ENCODE measurements at regions not wholly inside any gene's neighbourhood (a gene's known extent, or its start where the extent isn't known, plus 50 kb on each side); places are given as distances from the start of the nearest gene placed in this dataset.

- no peak for TF ChIP-seq REST (IDR thresholded peaks at IDR 0.05; ENCODE audit: low read depth, low read length)
Measured at GRCh38 chr14:53537422-53538315, 384.5 kb upstream of the DDHD1 start (continued).

DNA sequence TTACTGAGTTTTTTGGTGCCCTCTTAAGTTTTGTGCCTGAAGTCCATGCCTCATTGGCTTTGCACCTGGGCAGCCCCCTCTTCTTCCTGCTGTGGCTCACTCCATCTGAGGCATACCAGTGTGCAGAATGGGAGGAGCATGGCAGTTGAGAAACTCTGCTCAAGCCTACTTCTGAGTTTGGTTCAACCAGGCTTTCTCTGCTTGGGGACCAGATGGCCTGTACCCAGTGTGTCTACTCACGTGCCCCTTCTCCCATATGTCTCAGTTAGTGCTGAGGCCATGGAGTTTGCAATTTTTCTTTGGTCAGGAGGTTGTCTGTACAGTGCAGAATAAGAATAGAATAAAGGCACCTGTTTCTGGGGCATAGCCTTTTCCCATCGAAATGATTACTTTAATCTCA is 383.3 kb upstream of the DDHD1 start:
- Histone ChIP-seq H3K9me2 (no peaks in the 10 kb centered on the region), H3K9me3 (no peaks in the 10 kb centered on the region), H3K4me1 (ENCODE audit: control insufficient read depth in 1 of 2, insufficient read depth in 2 of 2, low read depth in 1 of 2, low read length in 1 of 2) (no peaks in the 10 kb centered on the region; a peak in 1 of 4 replicates), H3K4me3 (ENCODE audit: low read depth in 2 of 2, low read length in 1 of 2) (no peak overlapping the region), H3K27me3 (ENCODE audit: insufficient read depth) (no peaks in the 10 kb centered on the region; the same call in 1 of the 2 replicates), H3K4me2 (no peak overlapping the region), H3K36me3 (replicated peaks in 1 of 2; ENCODE audit: control insufficient read depth in 1 of 2, insufficient read depth in 2 of 2, low read length in 1 of 2) (no peaks in the 10 kb centered on the region), H3K27ac (ENCODE audit: low read depth in 2 of 2, low read length in 1 of 2) (no peak overlapping the region), H4K20me1 (ENCODE audit: insufficient read depth) (no peaks in the 10 kb centered on the region), H3F3A (replicated peaks; ENCODE audit: insufficient read depth) (no peaks in the 10 kb centered on the region), H3K79me2 (ENCODE audit: insufficient read depth) (no peaks in the 10 kb centered on the region), H3K9ac (no peak overlapping the region), H2AFZ (ENCODE audit: low read depth) (no peak overlapping the region)
- ChIA-PET POLR2A (no interaction called here), CTCF (interaction anchor here (0.9 to 6.5 kb wide), 3 partner anchors 9 to 812 kb away, joined by 3 to 70 read pairs (median 50); no protein-coding TSS in a partner anchor)
- no peak for TF ChIP-seq CHD2 (IDR thresholded peaks at IDR 0.05; ENCODE audit: low read length, partially characterized antibody)
- TF ChIP-seq SIN3A (IDR thresholded peaks at IDR 0.05; ENCODE audit: borderline replicate concordance, low read depth, low read length): no peak
- no peak for TF ChIP-seq USF1 (IDR thresholded peaks at IDR 0.05; ENCODE audit: borderline replicate concordance, low read depth)
- no peak for TF ChIP-seq JUND (IDR thresholded peaks at IDR 0.05)
- TF ChIP-seq MEF2A (IDR thresholded peaks at IDR 0.05; ENCODE audit: borderline replicate concordance, low read depth): no peak
- no peak for TF ChIP-seq GABPA (IDR thresholded peaks at IDR 0.05; ENCODE audit: low read depth)
- no peak for TF ChIP-seq YY1 (IDR thresholded peaks at IDR 0.05; ENCODE audit: low read depth)
- no peak for TF ChIP-seq NRF1 (IDR thresholded peaks at IDR 0.05; ENCODE audit: low read depth, low read length)
- TF ChIP-seq REST (IDR thresholded peaks at IDR 0.05; ENCODE audit: low read depth, low read length): no peak
- TF ChIP-seq POLR2AphosphoS5 (IDR thresholded peaks at IDR 0.05; ENCODE audit: low read depth, low read length): no peak
- TF ChIP-seq GATA2 (CRISPR knock-in tag; IDR thresholded peaks at IDR 0.05): no peak
- TF ChIP-seq, protein P1, sequence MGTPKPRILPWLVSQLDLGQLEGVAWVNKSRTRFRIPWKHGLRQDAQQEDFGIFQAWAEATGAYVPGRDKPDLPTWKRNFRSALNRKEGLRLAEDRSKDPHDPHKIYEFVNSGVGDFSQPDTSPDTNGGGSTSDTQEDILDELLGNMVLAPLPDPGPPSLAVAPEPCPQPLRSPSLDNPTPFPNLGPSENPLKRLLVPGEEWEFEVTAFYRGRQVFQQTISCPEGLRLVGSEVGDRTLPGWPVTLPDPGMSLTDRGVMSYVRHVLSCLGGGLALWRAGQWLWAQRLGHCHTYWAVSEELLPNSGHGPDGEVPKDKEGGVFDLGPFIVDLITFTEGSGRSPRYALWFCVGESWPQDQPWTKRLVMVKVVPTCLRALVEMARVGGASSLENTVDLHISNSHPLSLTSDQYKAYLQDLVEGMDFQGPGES (IDR thresholded peaks at IDR 0.05; ENCODE audit: low read depth, low read length): no peak
- no peak for DNase-seq
- WGBS (ENCODE audit: low lambda C conversion rate): 14% methylated on average over 2 of the region's 2 CpGs
